Caco-2 (cell line): ENCODE measurements at regions not wholly inside any gene's neighbourhood (a gene's known extent, or its start where the extent isn't known, plus 50 kb on each side); places are given as distances from the start of the nearest gene placed in this dataset.

ENCODE experiments used
- BruUV-seq: library from RNA; stranded (reverse); fragments of 400-500 nt; replicated peaks from 2 replicates; lab custom pipeline; 2021; lab: Mats Ljungman, UMichigan
- CTCF ChIA-PET: fragments of 300-600 bp; sonication (Branson Sonifier 250); formaldehyde crosslinking; loops from one replicate; lab custom pipeline; 2022; ENCODE audit warnings: antibody characterized with exemption; lab: Charles Lee
- POLR2A ChIA-PET: fragments of 300-600 bp; sonication (Branson Sonifier 250); formaldehyde crosslinking; loops from one replicate; lab custom pipeline; 2022; ENCODE audit warnings: antibody characterized with exemption; lab: Charles Lee
- DNase-seq, 2 experiments: peaks; one replicate each; pipeline versions ENCODE4 v3.0.0 to v3.0.0-alpha.2; 2020 to 2022
- H3K27me3 ChIP-seq: replicated peaks from 2 replicates; pipeline ENCODE4 v1.6.0; 2011; ENCODE audit warnings: low read length; ENCODE audit not compliant: control insufficient read depth, insufficient read depth
- H3K36me3 ChIP-seq: 2 replicates; pipeline ENCODE4 v1.5.1; 2011; ENCODE audit warnings: low read length; ENCODE audit not compliant: control insufficient read depth, insufficient read depth
- H3K4me1 ChIP-seq: fragments of 250-450 bp; sonication (Bioruptor Pico); 2 replicates; pipeline ENCODE4 v1.5.1; 2020; ENCODE audit warnings: mild to moderate bottlenecking
- H3K4me3 ChIP-seq: 2 replicates; pipeline ENCODE4 v1.5.1; 2011; ENCODE audit warnings: low read depth, mild to moderate bottlenecking, control low read depth, low read length
- H3K9me3 ChIP-seq: fragments of 250-450 bp; sonication (Bioruptor Pico); 2 replicates; pipeline ENCODE4 v1.5.1; 2020; ENCODE audit warnings: mild to moderate bottlenecking, moderate library complexity
- H3K27ac Mint-ChIP-seq: one replicate; pipeline ENCODE4 v1.8.0; 2022; ENCODE audit warnings: mixed read lengths; ENCODE audit not compliant: unreplicated experiment
- H3K27me3 Mint-ChIP-seq: one replicate; pipeline ENCODE4 v1.8.0; 2022; ENCODE audit warnings: mixed read lengths; ENCODE audit not compliant: insufficient read depth, unreplicated experiment
- H3K36me3 Mint-ChIP-seq: one replicate; pipeline ENCODE4 v1.8.0; 2022; ENCODE audit warnings: mild to moderate bottlenecking, mixed read lengths; ENCODE audit not compliant: insufficient read depth, unreplicated experiment
- H3K4me1 Mint-ChIP-seq: one replicate; pipeline ENCODE4 v1.8.0; 2022; ENCODE audit warnings: low read depth, mixed read lengths; ENCODE audit not compliant: unreplicated experiment
- H3K4me3 Mint-ChIP-seq: one replicate; pipeline ENCODE4 v1.8.0; 2022; ENCODE audit warnings: mild to moderate bottlenecking, moderate library complexity, mixed read lengths; ENCODE audit not compliant: unreplicated experiment
- H3K9me3 Mint-ChIP-seq: one replicate; pipeline ENCODE4 v1.8.0; 2022; ENCODE audit warnings: mixed read lengths; ENCODE audit not compliant: unreplicated experiment
- CTCF ChIP-seq, 2 experiments: fragments of 200-600 bp in 1 of 2; IDR thresholded peaks; 1 replicate in 1 of 2; 2 replicates in 1 of 2; pipeline versions ENCODE4 v1.5.1 to v1.8.0; 2011 to 2022; ENCODE audit warnings: antibody characterized with exemption in 1 of 2, control low read depth in 1 of 2, inconsistent platforms in 1 of 2, low read depth in 1 of 2, low read length in 1 of 2, mild to moderate bottlenecking in 1 of 2, moderate library complexity in 1 of 2; ENCODE audit not compliant: insufficient read depth in 1 of 2, severe bottlenecking in 1 of 2, unreplicated experiment in 1 of 2
- intact Hi-C: fragments of 100-400 bp; cut with micrococcal nuclease; formaldehyde crosslinking; loops from one replicate; pipeline ENCODE4 v1.10.0; 2022; ENCODE audit not compliant: unreplicated experiment

GRCh38 chr3:78344918-78345317, 1305.0 kb downstream of the ROBO2 start:
- no peaks in the 10 kb centered on the region for H3K4me1 Mint-ChIP-seq
- Histone ChIP-seq H3K36me3 (no peaks in the 10 kb centered on the region), H3K4me3 (no peak overlapping the region), H3K27me3 (no peaks in the 10 kb centered on the region), H3K4me1 (no peaks in the 10 kb centered on the region), H3K9me3 (no peaks in the 10 kb centered on the region)
- intact Hi-C loops = no loop called here
- ChIA-PET CTCF (no interaction called here), POLR2A (no interaction called here)
- DNase-seq = no peak
- H3K27me3 Mint-ChIP-seq = no peaks in the 10 kb centered on the region
- no peak overlapping the region for H3K4me3 Mint-ChIP-seq
- TF ChIP-seq CTCF (IDR thresholded peaks at IDR 0.05; ENCODE audit: insufficient read depth in 1 of 2, low read depth in 1 of 2, low read length in 1 of 2, severe bottlenecking in 1 of 2, unreplicated experiment in 1 of 2) = no peak
- H3K27ac Mint-ChIP-seq = no peak overlapping the region
- no peaks in the 10 kb centered on the region for H3K36me3 Mint-ChIP-seq
- no peaks in the 10 kb centered on the region for H3K9me3 Mint-ChIP-seq
- no TSS peak for BruUV-seq

GRCh38 chr3:78347176-78347575, 1307.3 kb downstream of the ROBO2 start:
- H3K36me3 Mint-ChIP-seq = no peaks in the 10 kb centered on the region
- ChIA-PET POLR2A (no interaction called here), CTCF (no interaction called here)
- H3K9me3 ChIP-seq = no peaks in the 10 kb centered on the region
- H3K9me3 Mint-ChIP-seq = no peaks in the 10 kb centered on the region
- intact Hi-C loops = no loop called here
- H3K4me3 ChIP-seq = no peak overlapping the region
- H3K27ac Mint-ChIP-seq = no peak overlapping the region
- H3K4me3 Mint-ChIP-seq = no peak overlapping the region
- H3K27me3 Mint-ChIP-seq = no peaks in the 10 kb centered on the region
- H3K36me3 ChIP-seq = no peaks in the 10 kb centered on the region
- no peaks in the 10 kb centered on the region for H3K4me1 Mint-ChIP-seq
- no peaks in the 10 kb centered on the region for H3K27me3 ChIP-seq
- no TSS peak for BruUV-seq
- no peaks in the 10 kb centered on the region for H3K4me1 ChIP-seq
- TF ChIP-seq CTCF (IDR thresholded peaks at IDR 0.05; ENCODE audit: insufficient read depth in 1 of 2, low read depth in 1 of 2, low read length in 1 of 2, severe bottlenecking in 1 of 2, unreplicated experiment in 1 of 2) = no peak
- DNase-seq = no peak

DNA sequence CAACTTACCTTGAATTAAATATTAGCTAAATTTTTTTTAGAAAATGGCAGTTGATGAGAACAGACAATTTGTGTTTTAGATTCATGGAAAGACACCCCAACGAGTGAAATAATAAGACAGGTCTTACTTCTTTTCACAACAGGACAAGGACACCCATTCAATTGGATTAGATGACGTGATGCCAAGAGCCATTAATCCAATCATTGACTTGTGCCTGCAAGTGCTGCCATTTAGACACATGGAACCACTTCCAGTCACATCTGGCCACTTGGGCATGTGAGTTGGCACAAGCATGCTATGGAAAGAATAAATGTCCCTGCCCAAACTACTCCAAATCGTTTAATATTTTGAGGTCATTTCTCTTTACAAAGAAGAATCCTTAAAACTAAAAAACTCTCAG, 1308.8 kb downstream of the ROBO2 start:
- ChIA-PET POLR2A (no interaction called here), CTCF (no interaction called here)
- H3K9me3 Mint-ChIP-seq = no peaks in the 10 kb centered on the region
- TF ChIP-seq CTCF (IDR thresholded peaks at IDR 0.05; ENCODE audit: insufficient read depth in 1 of 2, low read depth in 1 of 2, low read length in 1 of 2, severe bottlenecking in 1 of 2, unreplicated experiment in 1 of 2) = no peak
- intact Hi-C loops = no loop called here
- no peaks in the 10 kb centered on the region for H3K36me3 Mint-ChIP-seq
- Histone ChIP-seq H3K36me3 (no peaks in the 10 kb centered on the region), H3K27me3 (no peaks in the 10 kb centered on the region), H3K9me3 (no peaks in the 10 kb centered on the region), H3K4me3 (no peak overlapping the region), H3K4me1 (no peaks in the 10 kb centered on the region)
- H3K27me3 Mint-ChIP-seq = no peaks in the 10 kb centered on the region
- no peak overlapping the region for H3K27ac Mint-ChIP-seq
- no peaks in the 10 kb centered on the region for H3K4me1 Mint-ChIP-seq
- no TSS peak for BruUV-seq
- no peak for DNase-seq
- no peak overlapping the region for H3K4me3 Mint-ChIP-seq
